ENCODE measurements at regions not wholly inside any gene's neighbourhood (a gene's known extent, or its start where the extent isn't known, plus 50 kb on each side); places are given as distances from the start of the nearest gene placed in this dataset.

DNA sequence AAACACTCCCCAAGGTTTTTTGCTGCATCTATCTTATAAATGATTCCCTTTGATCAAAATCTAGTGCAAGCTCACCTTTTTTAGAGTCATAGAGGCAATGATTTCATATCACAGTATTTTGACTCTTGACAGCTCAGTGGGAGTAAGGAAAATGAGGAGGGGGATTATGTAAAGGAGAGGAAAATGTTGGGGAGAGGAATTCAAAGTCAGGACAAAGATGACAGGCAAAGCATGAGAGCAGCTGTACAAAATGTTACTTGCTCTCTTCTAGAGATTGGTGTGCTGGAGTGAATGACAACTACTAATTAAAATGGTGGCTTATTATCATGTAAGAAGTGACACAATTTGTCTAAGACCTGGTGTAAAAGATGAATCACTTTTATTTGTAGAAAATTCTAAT is 644.6 kb upstream of the CHORDC1 start:
- TF ChIP-seq, protein P1, sequence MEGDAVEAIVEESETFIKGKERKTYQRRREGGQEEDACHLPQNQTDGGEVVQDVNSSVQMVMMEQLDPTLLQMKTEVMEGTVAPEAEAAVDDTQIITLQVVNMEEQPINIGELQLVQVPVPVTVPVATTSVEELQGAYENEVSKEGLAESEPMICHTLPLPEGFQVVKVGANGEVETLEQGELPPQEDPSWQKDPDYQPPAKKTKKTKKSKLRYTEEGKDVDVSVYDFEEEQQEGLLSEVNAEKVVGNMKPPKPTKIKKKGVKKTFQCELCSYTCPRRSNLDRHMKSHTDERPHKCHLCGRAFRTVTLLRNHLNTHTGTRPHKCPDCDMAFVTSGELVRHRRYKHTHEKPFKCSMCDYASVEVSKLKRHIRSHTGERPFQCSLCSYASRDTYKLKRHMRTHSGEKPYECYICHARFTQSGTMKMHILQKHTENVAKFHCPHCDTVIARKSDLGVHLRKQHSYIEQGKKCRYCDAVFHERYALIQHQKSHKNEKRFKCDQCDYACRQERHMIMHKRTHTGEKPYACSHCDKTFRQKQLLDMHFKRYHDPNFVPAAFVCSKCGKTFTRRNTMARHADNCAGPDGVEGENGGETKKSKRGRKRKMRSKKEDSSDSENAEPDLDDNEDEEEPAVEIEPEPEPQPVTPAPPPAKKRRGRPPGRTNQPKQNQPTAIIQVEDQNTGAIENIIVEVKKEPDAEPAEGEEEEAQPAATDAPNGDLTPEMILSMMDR (IDR thresholded peaks at IDR 0.05; ENCODE audit: extremely low read depth in 1 of 2, insufficient read depth in 1 of 2, low read depth in 1 of 2, low read length in 2 of 2) = no peak
- TF ChIP-seq POLR2A (IDR thresholded peaks at IDR 0.05; ENCODE audit: low read depth, low read length) (no peak), JUN (IDR thresholded peaks at IDR 0.05; ENCODE audit: borderline replicate concordance, insufficient read depth, insufficient read length, low read depth) (no peak), EZH2 (IDR thresholded peaks at IDR 0.05; ENCODE audit: borderline replicate concordance, low read depth, low read length, severe bottlenecking) (no peak)
- TF ChIP-seq, protein P2, sequence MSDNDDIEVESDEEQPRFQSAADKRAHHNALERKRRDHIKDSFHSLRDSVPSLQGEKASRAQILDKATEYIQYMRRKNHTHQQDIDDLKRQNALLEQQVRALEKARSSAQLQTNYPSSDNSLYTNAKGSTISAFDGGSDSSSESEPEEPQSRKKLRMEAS (IDR thresholded peaks at IDR 0.05; ENCODE audit: insufficient read depth, insufficient read length) = no peak

Measured in endothelial cell of umbilical vein (primary cell).